NCI-H748 (cell line): ENCODE measurements at regions not wholly inside any gene's neighbourhood (a gene's known extent, or its start where the extent isn't known, plus 50 kb on each side); places are given as distances from the start of the nearest gene placed in this dataset.

Source experiments
- DNase-seq: peaks from one replicate; lab custom pipeline; 2025; ENCODE audit not compliant: unreplicated experiment; lab: John Stamatoyannopoulos, UW

DNA sequence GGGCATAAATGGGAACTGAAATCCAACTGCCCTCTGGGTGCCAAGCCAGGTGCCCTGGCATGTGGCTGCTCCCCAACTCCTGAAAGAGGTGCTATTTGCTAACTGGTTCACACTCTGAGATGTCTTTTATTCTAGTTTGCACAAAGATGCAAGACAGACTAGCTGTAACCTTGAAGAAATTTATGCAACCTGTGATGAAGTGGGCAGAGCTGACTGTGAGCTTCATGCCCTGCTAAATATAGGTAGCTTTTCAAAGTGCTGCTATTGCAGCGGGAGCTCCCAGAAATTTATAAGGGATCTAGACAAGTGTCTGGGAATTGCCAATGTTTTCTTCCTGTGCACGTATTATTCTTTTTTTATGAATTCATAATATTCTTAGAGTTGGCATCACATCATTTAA, 517.5 kb downstream of the RNF144B start:
- no peak for DNase-seq

- DNase-seq, result peak; percentile 33
Measured at GRCh38 chr6:18920701-18921100, 533.6 kb downstream of the RNF144B start.

GRCh38 chr6:18931086-18931485, 543.9 kb downstream of the RNF144B start:
- no peak for DNase-seq

DNA sequence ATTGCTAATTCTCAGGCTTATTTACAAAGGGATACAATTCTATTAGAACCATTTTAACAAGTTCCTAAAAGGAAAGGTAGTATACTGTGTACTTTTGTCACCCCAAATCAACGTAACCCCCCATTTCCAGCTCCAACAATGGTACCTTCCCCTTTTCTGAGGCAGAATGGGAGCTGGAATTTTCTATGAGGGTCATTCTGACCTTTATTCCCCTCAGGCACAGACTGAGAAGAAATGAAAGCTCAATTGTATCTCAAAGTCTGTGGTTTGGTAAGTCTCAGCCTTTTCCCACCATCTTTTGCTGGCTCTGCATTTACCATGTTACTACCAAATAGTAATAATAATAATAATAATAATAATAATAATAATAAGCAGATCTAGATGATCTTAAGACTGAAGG, 571.0 kb downstream of the RNF144B start:
- no peak for DNase-seq

DNA sequence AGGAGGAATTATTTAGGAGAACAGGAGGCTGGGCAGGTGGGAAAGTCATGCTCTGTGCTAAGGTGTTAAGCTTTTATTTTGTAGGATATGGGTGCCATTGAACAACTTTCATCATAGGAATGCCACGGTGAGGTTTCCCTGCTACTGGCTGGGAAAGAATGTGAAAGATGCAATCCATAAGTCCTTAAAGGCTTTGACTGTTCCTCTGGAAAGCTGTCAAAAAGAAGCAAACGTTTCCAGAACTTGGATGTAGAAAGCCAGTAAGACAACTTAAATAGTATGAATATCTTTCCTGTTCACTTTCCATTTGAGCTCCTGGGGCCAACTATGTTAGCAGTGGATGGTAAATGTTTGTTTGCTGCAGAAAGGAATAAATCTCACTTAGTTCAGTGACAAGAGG, 574.4 kb downstream of the RNF144B start:
- DNase-seq, result no peak

DNA sequence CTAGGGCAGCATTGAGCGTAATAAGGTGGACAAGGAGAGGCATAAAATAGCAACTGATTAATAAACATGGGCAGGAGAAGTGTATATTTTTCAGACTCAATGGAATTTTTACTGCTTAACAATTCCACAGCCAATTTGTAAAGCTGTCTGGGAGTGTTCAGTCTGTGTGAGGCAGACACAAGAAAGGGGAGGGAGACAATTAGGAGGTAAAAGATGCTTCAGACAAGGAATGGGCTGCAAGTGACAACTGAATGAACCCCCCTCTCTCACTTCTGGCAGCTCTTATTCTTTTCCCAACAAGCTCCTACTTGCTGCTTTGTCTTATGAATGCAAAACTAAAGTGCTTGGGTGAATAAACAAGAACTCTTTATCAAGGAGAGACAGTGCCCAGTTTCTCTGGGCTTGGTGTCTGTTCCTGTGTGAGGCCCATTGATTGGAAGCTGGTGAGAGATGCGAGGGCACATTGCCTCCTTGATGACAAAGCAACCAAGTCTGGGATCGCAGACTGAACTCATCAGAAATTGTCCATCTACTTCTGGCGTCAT, 575.3 kb downstream of the RNF144B start:
- DNase-seq, result no peak

GRCh38 chr6:18963439-18963838, 576.3 kb downstream of the RNF144B start:
- no peak for DNase-seq

DNA sequence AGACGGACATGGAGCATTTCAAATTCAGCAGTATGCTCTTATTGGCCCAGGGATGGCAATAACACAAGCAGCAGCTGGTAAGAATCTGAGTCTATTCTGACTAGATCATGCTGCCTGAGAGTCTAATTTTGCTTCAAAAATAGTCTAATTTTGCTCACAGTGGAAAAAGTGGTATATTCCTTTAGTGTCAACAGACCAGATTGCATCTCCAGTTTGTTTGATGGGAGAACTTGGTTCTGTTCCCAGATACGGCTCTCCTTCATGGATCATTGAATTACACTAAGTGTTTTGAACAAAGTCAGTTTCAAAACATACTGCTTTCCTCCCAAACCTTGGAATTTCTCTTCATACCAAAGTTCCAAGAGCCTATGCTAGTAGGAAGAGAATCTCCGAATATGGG, 586.1 kb downstream of the RNF144B start:
- DNase-seq, result no peak

GRCh38 chr6:18976091-18976490, 588.9 kb downstream of the RNF144B start:
- DNase-seq, result no peak

- DNase-seq, result no peak
Measured at GRCh38 chr6:18976966-18977365, 589.8 kb downstream of the RNF144B start.

- DNase-seq, result peak; percentile 93
Measured at GRCh38 chr6:18978337-18979128, 591.4 kb downstream of the RNF144B start.

- DNase-seq, result peak; percentile 75
Measured at GRCh38 chr6:18985061-18985460, 597.9 kb downstream of the RNF144B start.

DNA sequence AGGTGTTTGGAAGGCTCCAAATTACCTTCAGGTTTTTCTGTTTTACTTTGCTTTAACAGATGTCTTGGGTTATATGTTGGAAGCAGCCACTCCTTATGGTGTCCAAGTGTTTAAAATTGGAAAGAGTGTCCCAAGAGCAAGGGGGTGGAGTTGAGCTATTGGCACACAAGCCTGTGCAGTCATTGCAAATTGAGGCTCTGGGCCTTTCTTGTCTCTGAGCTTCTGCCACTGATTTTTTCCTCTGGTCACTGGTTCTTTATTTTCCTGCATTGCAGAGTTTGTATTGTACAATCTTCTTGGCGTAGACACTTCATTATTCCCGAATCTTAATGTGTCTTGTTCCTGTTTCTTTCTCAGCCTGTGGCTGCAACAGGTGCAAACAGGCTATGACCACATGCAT, 598.8 kb downstream of the RNF144B start:
- no peak for DNase-seq

DNA sequence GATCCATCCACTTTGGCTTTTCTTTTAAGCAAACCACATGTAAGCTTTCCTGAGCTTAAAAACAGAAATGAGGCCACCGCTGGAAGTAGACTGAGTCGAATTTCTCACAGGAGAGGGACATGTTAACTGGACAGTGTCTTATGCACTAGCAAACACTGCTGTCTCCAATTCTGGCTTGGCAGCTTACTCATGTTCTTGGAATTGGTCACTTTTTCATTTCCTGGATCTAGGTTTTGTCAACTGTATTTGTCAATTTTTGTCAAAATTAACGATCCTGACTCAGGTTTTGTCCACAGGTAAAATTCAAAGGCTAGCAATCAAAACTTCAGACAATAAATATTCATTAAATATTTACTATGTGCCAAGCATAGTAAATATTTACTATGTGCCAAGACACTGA, 601.5 kb downstream of the RNF144B start:
- DNase-seq, result no peak

DNA sequence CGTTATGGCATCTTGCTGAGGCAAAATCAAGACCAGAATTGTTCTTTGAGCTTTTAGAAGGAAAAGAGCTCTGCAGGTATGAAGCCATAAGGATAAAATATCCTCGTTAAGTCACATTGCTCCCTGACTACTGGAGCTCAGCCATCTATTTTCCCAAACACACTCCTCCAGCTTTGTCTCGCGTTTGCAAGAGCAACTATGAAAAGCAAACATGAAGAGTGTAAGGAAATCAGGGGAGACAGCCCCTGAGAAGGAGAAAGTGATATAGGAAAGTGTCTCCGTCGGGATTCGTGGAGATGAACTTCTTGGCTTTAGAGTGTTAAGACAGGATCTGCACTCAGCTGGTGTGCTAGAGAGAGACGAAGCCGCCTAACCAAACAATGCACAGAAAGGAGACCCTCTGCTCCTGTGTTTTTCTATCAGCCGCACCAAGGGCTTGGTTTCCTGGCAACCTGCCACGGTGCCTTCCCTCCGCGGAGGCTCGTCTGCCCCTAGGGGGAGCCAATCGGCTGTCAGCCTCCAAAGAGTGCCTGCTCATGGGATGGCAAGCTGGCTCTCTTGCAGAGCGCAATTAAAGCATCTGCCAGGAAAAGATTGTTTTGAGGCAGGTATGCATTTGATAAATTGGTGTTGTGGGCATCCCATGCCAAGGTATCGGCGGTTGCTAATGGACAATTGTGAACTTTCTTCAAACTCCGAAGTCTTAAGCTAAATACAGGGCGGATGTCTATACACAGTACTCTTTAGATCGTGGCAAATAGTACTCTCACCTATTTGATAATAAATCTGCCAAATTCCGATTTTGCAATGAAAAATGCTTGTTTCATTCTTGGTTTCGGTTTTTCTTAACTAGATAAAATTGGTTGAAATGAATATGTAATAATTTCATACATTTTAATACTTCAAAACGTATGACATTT, 603.2 kb downstream of the RNF144B start:
- DNase-seq, result peak; percentile 98

DNA sequence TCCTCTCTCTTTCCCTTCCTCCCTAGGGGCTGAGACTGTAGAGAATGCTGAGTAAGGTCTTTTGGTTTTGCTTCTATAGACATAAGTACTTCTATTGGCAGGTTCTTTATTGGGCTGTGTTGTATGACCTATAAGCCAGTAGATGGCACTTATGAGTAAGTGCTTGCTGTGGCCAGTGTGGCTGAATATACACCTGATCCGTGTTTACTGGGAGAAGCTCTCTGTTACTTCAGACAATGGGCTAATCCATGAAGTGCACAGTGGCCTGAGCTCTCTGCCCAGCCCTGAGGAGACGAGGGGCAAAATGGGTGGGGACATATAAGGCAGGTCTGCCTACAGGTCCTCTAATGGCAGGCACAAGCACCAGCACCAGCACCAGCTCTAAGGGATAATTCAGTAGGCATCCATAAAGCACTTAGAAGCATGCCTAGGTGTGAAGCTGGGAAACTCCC, 610.3 kb downstream of the RNF144B start:
- DNase-seq, result peak; percentile 93

DNA sequence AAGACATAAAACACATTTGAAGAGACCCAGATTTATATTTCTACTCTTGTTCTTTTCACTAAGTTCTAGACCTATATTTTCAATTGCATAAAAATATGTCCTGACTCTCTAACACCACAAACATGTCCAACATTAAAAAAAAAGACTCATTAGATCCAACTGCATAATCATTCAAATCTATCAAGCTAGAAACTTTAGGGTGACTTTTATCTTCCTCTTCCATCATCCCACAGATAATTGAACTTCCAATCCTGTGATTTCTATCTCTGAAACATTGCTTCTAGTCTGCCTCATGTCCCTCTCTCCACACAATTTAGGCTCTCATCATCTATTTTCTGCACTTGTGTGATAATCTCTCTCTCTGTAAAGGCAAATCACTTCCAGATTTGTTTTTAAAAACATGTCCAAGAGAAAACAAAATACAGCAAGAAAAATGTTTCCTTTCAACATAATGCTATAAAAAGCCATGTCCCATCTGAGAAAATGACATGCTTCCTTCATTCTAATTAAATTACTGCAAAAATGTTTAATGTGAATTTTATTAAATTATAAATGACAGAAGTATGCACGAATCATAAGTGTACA, 615.9 kb downstream of the RNF144B start:
- DNase-seq, result no peak

- DNase-seq, result no peak
Measured at GRCh38 chr6:19004176-19004575, 617.0 kb downstream of the RNF144B start.

GRCh38 chr6:19009769-19010168, 622.6 kb downstream of the RNF144B start:
- no peak for DNase-seq

DNA sequence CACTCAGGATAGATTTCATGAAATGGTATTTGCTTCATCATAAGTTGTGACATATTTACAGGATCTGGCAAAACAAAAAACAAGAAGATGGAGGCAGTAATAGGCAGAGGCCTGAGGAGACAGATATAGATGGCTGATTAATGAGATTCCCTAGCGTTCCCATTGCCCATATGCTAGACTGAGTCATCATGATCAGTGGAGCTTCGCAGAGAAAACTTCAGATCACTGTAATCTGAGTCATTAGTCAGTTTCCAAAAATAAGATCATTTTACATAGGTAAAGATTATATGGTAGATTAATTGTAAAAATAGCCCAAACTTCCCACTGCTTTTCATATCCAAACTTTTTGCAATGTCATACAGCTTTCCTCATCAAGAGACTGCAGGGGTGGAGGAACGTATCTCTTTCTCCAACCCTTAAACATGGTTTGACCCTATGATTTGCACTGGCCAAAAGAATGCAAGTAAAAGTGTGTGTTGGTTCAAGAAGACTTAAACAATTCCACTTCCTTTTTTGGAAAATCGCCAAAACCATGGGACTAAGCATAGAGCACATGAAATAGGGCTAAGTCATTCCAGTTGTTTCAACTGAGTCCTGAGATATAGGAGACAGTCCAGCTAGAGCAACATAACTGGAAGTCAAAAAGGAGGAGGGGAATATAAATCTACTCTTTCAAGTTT, 626.0 kb downstream of the RNF144B start:
- DNase-seq, result no peak

GRCh38 chr6:19024737-19025136, 637.6 kb downstream of the RNF144B start:
- DNase-seq, result peak; percentile 90
